ENCODE measurements at regions not wholly inside any gene's neighbourhood (a gene's known extent, or its start where the extent isn't known, plus 50 kb on each side); places are given as distances from the start of the nearest gene placed in this dataset.
"Not testable (repeated sequence)": the region's sequence is repeated elsewhere in the genome, so short reads cannot be mapped to it uniquely, and the experiment has no call there.

- FAIRE-seq: no peak
These were observed 379.3 kb downstream of the MAFB start for GRCh38 chr20:40309731-40310130.

GRCh38 chr20:40307997-40308396, 381.0 kb downstream of the MAFB start:
- FAIRE-seq: no peak

GRCh38 chr20:40307268-40307667, 381.8 kb downstream of the MAFB start:
- no peak for FAIRE-seq

GRCh38 chr20:40305303-40305702, 383.7 kb downstream of the MAFB start:
- no peak for FAIRE-seq

GRCh38 chr20:40304119-40304613, 384.9 kb downstream of the MAFB start:
- FAIRE-seq: no peak

- FAIRE-seq: no peak
These were observed 394.3 kb downstream of the MAFB start for GRCh38 chr20:40294747-40295146.

- FAIRE-seq: no peak
These were observed 394.9 kb downstream of the MAFB start for GRCh38 chr20:40294175-40294574.

- FAIRE-seq: no peak
These were observed 395.3 kb downstream of the MAFB start for GRCh38 chr20:40293740-40294139.

GRCh38 chr20:40291493-40292135, 397.4 kb downstream of the MAFB start:
- no peak for FAIRE-seq

- FAIRE-seq: no peak
These were observed 401.4 kb downstream of the MAFB start for GRCh38 chr20:40287683-40288082.

- FAIRE-seq: no peak
These were observed 402.0 kb downstream of the MAFB start for GRCh38 chr20:40286975-40287531.

GRCh38 chr20:40284611-40285010, 404.4 kb downstream of the MAFB start:
- no peak for FAIRE-seq

GRCh38 chr20:40283689-40284088, 405.3 kb downstream of the MAFB start:
- no peak for FAIRE-seq

- FAIRE-seq: no peak
These were observed 406.1 kb downstream of the MAFB start for GRCh38 chr20:40282941-40283340.

- FAIRE-seq: no peak
These were observed 406.5 kb downstream of the MAFB start for GRCh38 chr20:40282541-40282940.

GRCh38 chr20:40280616-40281015, 408.4 kb downstream of the MAFB start:
- no peak for FAIRE-seq

GRCh38 chr20:40279390-40279789, 409.6 kb downstream of the MAFB start:
- FAIRE-seq: no peak

- no peak for FAIRE-seq
These were observed 410.4 kb downstream of the MAFB start for GRCh38 chr20:40278673-40279072.

- FAIRE-seq: no peak
These were observed 412.7 kb downstream of the MAFB start for GRCh38 chr20:40276301-40276700.

GRCh38 chr20:40275738-40276137, 413.3 kb downstream of the MAFB start:
- FAIRE-seq: no peak

- FAIRE-seq: no peak
These were observed 414.0 kb downstream of the MAFB start for GRCh38 chr20:40274912-40275533.

GRCh38 chr20:40269274-40269673, 419.8 kb downstream of the MAFB start:
- FAIRE-seq: not testable (repeated sequence)

- FAIRE-seq: no peak
These were observed 420.5 kb downstream of the MAFB start for GRCh38 chr20:40268321-40269075.
